Occipital lobe (tissue), 1 donor: ENCODE measurements at regions not wholly inside any gene's neighbourhood (a gene's known extent, or its start where the extent isn't known, plus 50 kb on each side); places are given as distances from the start of the nearest gene placed in this dataset.

Source experiments
- DNase-seq: peaks from one replicate; lab custom pipeline; 2025; lab: John Stamatoyannopoulos, UW

GRCh38 chr5:38752012-38752536 is 93.7 kb upstream of the OSMR start:
- DNase-seq = no peak

DNA sequence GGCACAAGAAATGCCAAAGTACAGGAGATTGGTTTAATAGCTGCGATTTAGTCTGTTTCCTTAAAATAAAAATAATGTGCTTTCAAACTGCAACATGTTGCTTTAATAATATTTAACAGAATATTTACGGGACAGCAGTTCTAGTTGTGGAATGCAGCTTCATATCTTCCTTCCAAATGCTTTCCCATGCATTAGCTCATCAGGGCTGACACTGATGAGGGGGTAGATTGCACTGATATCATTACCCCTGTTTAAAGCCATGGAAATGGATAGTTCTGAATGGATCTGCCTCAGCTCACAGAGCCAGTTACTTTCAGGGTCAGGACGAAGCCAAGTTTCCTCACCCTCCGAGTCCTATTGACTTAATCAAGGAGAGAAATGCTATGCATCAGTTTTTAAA is 93.2 kb upstream of the OSMR start:
- DNase-seq = no peak

- DNase-seq = no peak
Observed at GRCh38 chr5:38753141-38753540, 92.7 kb upstream of the OSMR start.

GRCh38 chr5:38753776-38754175 is 92.0 kb upstream of the OSMR start:
- no peak for DNase-seq

- DNase-seq = no peak
Observed at GRCh38 chr5:38755181-38755580, 90.6 kb upstream of the OSMR start.

- no peak for DNase-seq
Observed at GRCh38 chr5:38756068-38756467, 89.7 kb upstream of the OSMR start.

GRCh38 chr5:38757451-38758245 is 88.2 kb upstream of the OSMR start:
- no peak for DNase-seq

GRCh38 chr5:38758774-38759600 is 86.8 kb upstream of the OSMR start:
- no peak for DNase-seq

DNA sequence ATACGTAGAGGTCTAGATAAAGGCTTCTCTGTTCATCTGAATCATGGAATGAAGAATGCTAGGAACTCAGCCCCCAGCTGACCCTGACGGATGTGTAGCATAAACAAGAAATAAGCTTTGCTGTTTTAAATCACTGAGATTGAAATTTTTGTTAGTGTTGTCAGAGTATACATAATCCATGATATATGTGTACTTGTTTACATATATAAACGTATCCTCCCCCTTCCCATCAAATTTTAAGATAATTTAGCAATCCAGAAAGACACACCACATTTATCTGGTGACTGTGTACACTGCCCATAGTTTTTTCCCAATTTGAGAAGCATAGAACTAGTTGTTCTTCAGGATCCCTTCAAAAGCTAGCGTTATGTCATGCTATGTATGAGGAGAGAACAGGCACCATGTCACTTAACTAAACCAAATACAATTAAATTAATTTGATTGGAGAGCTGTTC is 80.8 kb upstream of the OSMR start:
- DNase-seq = no peak

DNA sequence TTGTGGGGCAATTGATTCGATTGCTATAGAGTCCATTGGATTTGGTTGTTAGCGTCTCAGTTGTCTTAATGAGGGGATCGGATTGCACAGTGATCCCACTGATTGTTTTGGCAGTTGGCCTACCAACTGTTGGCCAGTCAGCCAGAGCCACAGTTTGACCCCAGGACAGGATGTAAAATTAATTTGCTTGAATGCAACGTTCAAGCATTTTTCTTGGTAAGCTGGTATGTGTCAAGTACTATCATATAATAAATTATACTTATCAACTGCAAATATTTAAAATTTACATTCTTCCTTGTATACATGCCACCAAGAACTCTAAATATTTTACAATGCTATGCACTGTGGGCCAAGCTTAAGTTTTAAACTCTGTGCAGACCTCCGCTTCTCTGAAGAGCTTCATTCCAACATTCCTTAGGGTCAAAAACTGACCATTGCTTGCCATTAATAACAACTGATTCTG is 80.4 kb upstream of the OSMR start:
- DNase-seq = no peak

DNA sequence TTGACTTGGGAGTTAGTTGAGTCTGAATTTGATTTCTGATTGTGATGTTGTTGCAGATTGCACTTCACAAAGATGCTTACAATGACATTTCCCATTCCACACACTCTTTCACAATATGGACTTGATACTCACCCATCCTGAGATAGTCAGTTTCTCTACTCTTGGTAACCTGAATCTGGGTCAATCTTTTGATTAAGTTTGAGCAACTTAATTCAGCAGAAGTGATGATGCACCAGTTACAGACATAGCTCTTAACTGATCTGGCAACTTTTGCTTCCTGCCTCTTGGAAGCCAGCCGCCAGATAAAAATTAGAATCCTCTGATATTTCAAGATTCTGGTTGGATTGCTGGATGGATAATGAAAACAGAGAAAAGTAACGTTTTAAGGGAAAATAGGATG is 79.7 kb upstream of the OSMR start:
- no peak for DNase-seq

GRCh38 chr5:38768412-38769211 is 77.2 kb upstream of the OSMR start:
- no peak for DNase-seq

DNA sequence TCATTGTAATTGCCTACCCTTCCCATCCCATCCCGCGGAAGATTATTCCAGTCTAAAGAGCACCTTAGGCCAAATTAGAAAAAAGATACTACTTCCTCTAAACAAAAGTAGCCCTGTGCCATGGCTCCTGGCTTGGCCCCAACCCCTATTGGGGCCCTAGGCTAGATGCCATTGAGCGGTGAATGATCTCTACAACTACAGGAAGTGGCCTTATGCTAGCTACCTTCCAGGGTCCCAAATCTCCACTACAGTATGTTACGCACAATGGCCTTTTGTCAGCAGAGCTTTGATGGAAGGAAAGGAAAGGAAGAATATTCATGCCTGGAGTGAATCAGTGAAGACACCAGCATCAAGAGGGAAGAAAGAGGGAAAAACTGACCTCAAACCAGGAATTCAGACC is 73.3 kb upstream of the OSMR start:
- DNase-seq = no peak

GRCh38 chr5:38775218-38775840 is 70.5 kb upstream of the OSMR start:
- no peak for DNase-seq

DNA sequence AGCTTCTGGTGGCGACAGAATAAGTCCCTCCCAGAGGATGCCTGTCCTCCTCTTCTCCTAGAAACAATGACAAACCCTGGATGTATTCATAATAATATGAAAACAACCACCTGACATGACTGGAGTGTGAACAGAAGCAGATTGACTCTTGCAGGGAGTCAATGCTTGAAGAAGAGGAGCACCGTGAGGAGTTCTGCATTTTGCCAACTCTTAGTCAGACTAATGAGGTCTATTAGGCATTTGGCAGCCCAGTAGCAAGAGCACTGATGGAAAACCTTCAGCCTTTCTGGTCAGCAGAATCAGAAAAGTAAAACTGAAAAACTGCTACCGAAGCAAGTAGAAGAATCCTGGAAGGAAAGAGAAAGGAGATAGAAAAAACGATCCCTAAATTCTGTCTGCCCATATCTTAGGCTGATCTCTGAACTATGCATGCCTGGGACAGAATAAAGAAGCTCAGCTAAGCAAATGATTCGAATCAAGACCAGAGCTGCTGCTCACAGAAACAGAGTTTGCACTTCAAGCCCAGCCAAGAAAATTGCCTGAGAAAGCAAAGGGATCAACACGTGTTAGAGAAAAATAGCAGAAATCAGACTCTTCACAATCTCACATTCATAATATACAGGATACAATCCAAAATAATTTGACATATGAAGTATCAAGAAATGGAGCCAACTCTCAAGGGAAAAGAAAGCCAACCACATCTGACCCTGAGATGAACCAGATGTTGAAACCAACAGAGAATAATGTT is 69.5 kb upstream of the OSMR start:
- DNase-seq = no peak

DNA sequence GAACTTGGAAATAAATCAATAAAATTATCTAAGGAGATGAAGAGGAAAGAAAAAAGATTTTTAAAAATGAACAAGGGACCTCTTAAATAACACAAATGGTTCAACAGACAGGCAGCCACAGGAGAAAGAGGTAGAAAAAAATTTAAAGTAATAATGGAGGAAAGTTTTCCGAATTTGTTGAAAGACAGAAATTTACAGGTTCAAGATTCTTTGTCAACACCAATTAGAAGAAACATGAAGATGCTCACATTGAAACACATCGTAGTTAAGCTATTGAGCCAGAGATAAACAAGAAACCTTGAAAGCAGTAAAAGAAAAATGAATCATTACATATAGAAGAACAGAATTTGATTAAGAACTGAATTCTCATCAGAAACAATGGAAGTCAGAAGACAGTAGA is 68.7 kb upstream of the OSMR start:
- DNase-seq = no peak

GRCh38 chr5:38780316-38780715 is 65.5 kb upstream of the OSMR start:
- DNase-seq = no peak

- DNase-seq = peak; percentile 9
Observed at GRCh38 chr5:38780945-38781344, 64.9 kb upstream of the OSMR start.

- DNase-seq = no peak
Observed at GRCh38 chr5:38782180-38782835, 63.5 kb upstream of the OSMR start.

GRCh38 chr5:38783011-38783561 is 62.7 kb upstream of the OSMR start:
- no peak for DNase-seq
